T-helper 17 cell (primary cell): ENCODE measurements at regions not wholly inside any gene's neighbourhood (a gene's known extent, or its start where the extent isn't known, plus 50 kb on each side); places are given as distances from the start of the nearest gene placed in this dataset.

Experiments used
- ATAC-seq: fragments of 150-1000 bp; cut with Tn5 transposase; 2 replicates; pipeline ENCODE4 v1.10.0; 2021; ENCODE audit warnings: mild to moderate bottlenecking, moderate library complexity
- DNase-seq, 3 donors: peaks; one replicate each; pipeline versions ENCODE4 v3.0.0 to v3.0.0-alpha.2; 2020 to 2021
- H3K9me3 ChIP-seq: one replicate; pipeline ENCODE4 v1.7.0; 2013; ENCODE audit warnings: low read length, mild to moderate bottlenecking; ENCODE audit not compliant: control insufficient read depth, poor library complexity, severe bottlenecking
- H3K27ac Mint-ChIP-seq: one replicate; pipeline ENCODE4 v1.8.0; 2022; ENCODE audit warnings: mild to moderate bottlenecking, moderate library complexity, mixed read lengths
- H3K27me3 Mint-ChIP-seq: one replicate; pipeline ENCODE4 v1.8.0; 2022; ENCODE audit warnings: mixed read lengths
- H3K36me3 Mint-ChIP-seq: one replicate; pipeline ENCODE4 v1.8.0; 2022; ENCODE audit warnings: low read depth, mixed read lengths
- H3K4me1 Mint-ChIP-seq: one replicate; pipeline ENCODE4 v1.8.0; 2022; ENCODE audit warnings: mild to moderate bottlenecking, mixed read lengths
- H3K4me3 Mint-ChIP-seq: one replicate; pipeline ENCODE4 v1.8.0; 2022; ENCODE audit warnings: mild to moderate bottlenecking, moderate library complexity, mixed read lengths

DNA sequence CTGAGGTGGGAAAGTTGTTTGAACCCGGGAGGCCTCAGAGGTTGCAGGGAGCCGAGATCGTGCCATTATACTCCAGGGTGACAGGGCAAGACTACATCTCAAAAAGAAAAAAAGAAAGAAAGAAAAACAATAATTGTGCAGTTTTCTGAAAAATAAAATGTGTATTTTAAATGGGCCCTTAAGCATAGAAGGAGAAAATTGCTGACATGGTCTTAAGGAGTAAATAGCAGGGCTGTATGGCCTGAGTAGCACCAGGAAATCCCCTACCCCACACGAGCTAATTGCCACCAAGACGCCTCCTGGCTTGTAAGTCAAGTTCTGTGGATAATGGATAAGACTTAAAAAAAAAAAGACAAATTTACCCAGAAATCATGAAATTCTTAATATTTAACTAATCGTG lies 271.4 kb upstream of the NCKAP5 start:
- no peaks in the 10 kb centered on the region for H3K9me3 ChIP-seq
- DNase-seq, result no peak
- Mint-ChIP-seq H3K4me3 (no peak overlapping the region), H3K36me3 (no peaks in the 10 kb centered on the region), H3K4me1 (peaks cover 10% of the 10 kb centered on the region), H3K27ac (no peak overlapping the region), H3K27me3 (peaks cover 13% of the 10 kb centered on the region)
- no peak for ATAC-seq

DNA sequence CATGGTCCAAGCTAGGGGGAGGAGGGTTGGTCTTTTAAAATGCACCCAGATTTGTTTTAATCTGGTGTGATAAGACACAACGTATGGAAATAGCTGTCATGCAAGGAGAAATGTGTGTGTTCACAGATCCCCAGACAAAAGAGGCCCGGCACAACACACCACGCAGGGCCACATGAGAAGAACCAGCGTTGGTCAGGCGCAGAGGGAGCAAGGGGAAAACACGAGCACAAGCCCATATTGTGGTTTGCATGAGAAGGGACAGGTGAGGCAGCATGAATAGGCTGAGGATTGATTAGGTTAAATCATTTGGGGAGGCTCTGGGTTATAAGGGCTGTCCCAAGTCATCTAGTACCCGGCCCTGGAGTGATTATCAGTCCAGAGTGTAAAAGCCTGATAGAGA lies 272.5 kb upstream of the NCKAP5 start:
- no peak overlapping the region for H3K4me3 Mint-ChIP-seq
- H3K4me1 Mint-ChIP-seq, result peaks cover 10% of the 10 kb centered on the region
- DNase-seq (no peak), ATAC-seq (no peak)
- H3K27ac Mint-ChIP-seq, result no peak overlapping the region
- H3K9me3 ChIP-seq, result no peaks in the 10 kb centered on the region
- no peaks in the 10 kb centered on the region for H3K36me3 Mint-ChIP-seq
- H3K27me3 Mint-ChIP-seq, result peaks cover 19% of the 10 kb centered on the region

DNA sequence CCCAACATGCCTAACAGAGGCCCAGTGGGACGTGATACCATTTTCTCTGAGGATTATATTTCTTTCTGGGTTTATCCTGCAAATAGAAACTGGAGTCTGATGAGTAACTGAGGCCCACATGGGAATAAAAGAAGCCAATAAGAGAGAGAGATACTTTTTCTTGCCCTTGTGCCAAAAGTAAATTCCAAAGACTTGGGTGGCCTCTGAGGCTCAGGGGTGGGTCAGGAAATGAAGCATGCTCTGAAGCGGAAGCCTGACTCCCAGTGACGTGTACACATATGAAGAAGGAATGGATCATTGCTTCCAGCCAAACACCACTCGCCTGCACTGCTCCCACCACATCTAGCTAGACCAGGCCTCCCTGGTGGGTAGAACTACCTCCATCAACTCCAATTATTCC lies 273.6 kb upstream of the NCKAP5 start:
- Mint-ChIP-seq H3K4me1 (peaks cover 9% of the 10 kb centered on the region), H3K27me3 (peaks cover 19% of the 10 kb centered on the region), H3K27ac (no peak overlapping the region)

DNA sequence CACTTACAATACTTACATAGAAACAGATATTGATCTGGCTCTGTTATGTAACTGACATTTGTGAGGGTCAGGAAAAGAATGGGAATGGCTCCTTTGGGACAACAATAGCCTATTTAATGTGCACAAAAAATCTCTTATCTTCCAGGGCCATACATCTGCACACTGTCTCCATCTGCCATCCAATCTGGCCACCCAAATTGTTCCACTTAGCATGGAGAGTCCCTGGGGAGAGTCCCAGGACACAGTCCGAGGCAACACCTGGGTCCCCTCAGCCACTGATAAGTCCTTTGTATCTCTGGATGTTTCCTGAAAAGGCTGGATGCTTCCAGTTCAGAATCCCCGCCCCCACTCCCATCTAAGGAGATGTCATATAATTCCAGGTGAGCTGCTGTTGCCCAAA lies 274.2 kb upstream of the NCKAP5 start:
- Mint-ChIP-seq H3K4me1 (peaks cover 8% of the 10 kb centered on the region), H3K27ac (no peak overlapping the region)
- ATAC-seq, result no peak

More for the DNA sequence above, 273.6 kb upstream of the NCKAP5 start:
- ATAC-seq, result no peak
- DNase-seq, result no peak
- H3K9me3 ChIP-seq, result no peaks in the 10 kb centered on the region
- Mint-ChIP-seq H3K36me3 (no peaks in the 10 kb centered on the region), H3K4me3 (no peak overlapping the region)

DNA sequence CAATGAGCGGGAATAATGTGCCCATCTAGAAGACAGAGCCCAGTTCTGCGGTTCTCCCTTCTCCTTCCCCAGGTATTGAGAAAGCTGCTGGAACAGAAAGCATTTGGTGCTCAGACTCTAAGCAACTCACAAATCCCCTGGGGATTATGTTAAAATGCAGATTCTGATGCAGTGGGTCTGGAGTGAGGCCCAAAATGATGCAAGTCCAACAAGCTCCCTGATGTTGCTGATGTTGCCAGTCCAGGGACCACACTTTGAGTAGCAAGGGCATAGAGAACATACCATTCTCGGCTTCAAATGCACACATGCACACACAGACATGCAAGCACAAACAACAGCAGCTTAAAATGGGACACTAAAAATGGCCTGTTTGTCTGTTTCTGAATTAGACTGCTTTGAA lies 274.8 kb upstream of the NCKAP5 start:
- H3K9me3 ChIP-seq, result no peaks in the 10 kb centered on the region
- Mint-ChIP-seq H3K27me3 (peaks cover 30% of the 10 kb centered on the region), H3K27ac (no peak overlapping the region), H3K4me1 (peaks cover 8% of the 10 kb centered on the region), H3K36me3 (no peaks in the 10 kb centered on the region), H3K4me3 (no peak overlapping the region)
- no peak for ATAC-seq
- DNase-seq, result no peak

More for the DNA sequence above, 274.2 kb upstream of the NCKAP5 start:
- Mint-ChIP-seq H3K36me3 (no peaks in the 10 kb centered on the region), H3K27me3 (peaks cover 23% of the 10 kb centered on the region), H3K4me3 (no peak overlapping the region)
- no peak for DNase-seq
- H3K9me3 ChIP-seq, result no peaks in the 10 kb centered on the region

DNA sequence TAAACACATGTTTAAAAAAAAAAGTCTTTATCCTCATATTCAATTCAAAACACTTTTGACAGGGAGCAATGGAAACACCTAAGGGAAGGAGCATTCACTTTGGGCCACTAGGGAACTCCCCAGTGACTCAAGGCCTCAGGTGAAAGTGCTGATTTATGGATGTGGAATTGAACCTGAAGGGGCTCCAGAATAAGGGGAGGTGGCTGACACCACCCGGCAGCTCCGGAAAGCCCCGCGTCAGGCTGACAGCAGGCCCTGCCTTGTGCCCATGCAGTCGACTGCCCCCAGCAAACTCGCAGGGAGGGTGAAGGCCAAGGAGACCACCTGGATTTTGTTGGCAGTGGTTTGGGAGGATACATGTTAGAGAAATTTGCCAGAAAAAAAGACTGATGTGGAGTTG lies 275.3 kb upstream of the NCKAP5 start:
- Mint-ChIP-seq H3K4me3 (no peak overlapping the region), H3K36me3 (no peaks in the 10 kb centered on the region), H3K27ac (peak overlapping the region; percentile 16), H3K4me1 (peaks cover 8% of the 10 kb centered on the region), H3K27me3 (peaks cover 33% of the 10 kb centered on the region)
- DNase-seq, result no peak
- no peaks in the 10 kb centered on the region for H3K9me3 ChIP-seq
- ATAC-seq, result no peak

DNA sequence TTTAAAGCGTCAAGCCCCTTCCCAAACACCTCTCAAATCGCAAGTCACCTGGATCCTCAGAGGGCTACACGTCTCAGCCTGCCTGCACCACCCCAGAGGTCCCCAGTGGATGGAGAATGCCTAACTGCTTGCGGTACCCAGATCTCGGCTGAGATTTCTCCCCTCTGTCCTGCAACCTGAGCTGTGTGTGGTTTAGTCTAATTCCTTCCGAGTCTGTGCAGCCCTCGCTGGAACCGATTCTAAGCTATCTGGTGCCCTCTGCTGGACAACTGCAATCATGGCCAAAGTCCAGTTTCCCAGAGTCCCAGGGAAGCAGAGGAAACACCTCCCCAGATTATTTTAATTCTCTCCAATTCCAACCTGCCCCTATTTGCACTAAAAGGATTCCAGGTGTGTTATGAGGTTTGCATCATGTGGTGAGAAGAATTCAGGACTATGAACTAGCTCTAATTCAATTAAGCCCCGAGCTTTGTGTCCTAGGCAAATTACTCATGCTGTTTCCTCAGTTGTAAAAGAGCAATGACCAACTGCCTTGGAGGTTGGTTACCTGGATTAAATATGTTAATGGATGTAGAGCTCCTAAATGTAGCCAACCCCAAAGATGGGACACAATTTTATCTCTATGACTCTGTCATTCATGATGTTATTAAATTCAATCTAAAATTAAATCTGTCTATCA lies 276.1 kb upstream of the NCKAP5 start:
- Mint-ChIP-seq H3K27me3 (peaks cover 37% of the 10 kb centered on the region), H3K4me1 (peaks cover 8% of the 10 kb centered on the region), H3K4me3 (no peak overlapping the region), H3K27ac (peak overlapping the region; percentile 16), H3K36me3 (no peaks in the 10 kb centered on the region)
- peak; percentile 15 to 42 (median 22) for DNase-seq
- no peaks in the 10 kb centered on the region for H3K9me3 ChIP-seq
- ATAC-seq, result peak; percentile 73

DNA sequence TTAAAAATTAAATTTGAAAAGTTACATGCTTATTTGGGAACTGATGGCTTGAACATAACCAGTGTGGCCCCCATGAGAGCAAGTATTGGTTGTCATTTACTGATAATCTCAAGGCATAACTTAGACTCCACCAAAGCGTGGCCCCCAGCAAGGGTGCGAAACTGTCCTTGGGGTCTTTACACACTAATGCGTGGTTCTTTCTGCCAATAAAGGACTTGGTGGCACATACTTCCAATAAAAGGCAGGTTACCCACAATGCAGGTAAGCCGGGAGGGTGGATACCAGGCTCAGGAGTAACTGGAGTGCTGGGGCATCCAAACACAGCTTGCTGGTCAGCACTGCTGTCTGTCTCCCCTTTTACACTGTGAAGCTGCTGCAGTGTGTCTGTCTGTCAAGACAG lies 278.2 kb upstream of the NCKAP5 start:
- ATAC-seq (no peak), DNase-seq (no peak)
- Mint-ChIP-seq H3K4me3 (no peak overlapping the region), H3K4me1 (peaks cover 8% of the 10 kb centered on the region), H3K27ac (no peak overlapping the region), H3K27me3 (peaks cover 51% of the 10 kb centered on the region), H3K36me3 (no peaks in the 10 kb centered on the region)
- no peaks in the 10 kb centered on the region for H3K9me3 ChIP-seq

DNA sequence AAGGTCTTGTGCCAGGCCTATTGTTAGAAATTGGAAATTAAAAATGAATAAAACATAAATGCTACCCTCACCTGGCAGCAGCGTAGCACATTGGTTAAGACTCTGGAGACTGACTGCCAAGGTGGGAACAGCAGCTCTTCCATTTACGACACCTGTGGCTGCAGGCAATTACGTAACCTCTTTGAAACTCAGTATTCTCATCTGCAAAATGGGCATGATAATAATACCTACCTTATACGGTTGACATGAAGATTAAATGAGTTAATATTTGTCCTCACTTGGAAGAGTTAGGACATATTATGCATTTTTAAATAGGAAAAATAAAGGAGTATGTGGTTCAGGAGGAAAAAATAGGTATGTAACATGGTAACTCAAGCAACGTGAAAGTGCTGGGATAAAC lies 279.3 kb upstream of the NCKAP5 start:
- Mint-ChIP-seq H3K27ac (no peak overlapping the region), H3K27me3 (peaks cover 54% of the 10 kb centered on the region), H3K4me1 (peaks cover 6% of the 10 kb centered on the region), H3K4me3 (no peak overlapping the region), H3K36me3 (no peaks in the 10 kb centered on the region)
- no peaks in the 10 kb centered on the region for H3K9me3 ChIP-seq
- ATAC-seq (no peak), DNase-seq (no peak)

DNA sequence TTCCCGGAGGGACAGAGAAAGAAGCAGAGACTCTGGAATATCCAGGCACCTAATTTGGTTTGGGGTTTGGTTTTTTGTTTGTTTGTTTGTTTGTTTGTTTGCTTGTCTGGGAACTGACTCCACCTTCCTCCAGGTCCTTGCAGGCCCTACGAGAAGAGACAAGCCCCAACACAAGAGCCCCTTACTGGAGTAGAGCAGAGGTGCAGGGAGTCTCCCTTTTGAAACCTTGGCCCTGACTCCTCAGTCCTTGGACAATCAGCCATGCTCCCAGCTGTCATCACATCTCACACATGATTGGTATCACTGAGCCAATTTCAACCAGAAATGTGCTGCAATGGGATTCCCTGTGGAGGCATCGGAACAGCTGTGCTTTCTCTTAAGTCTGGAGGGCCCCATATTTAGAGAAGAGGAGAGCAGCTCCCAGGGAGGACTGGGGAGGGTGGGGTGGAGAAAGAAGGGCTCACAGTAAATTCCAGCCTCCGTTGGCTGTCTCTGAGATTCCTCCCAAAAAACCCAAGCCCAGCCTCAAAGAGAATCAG lies 279.9 kb upstream of the NCKAP5 start:
- Mint-ChIP-seq H3K4me3 (no peak overlapping the region), H3K4me1 (peaks cover 4% of the 10 kb centered on the region), H3K36me3 (no peaks in the 10 kb centered on the region), H3K27ac (no peak overlapping the region), H3K27me3 (peaks cover 54% of the 10 kb centered on the region)
- DNase-seq (no peak), ATAC-seq (no peak)
- H3K9me3 ChIP-seq, result no peaks in the 10 kb centered on the region

DNA sequence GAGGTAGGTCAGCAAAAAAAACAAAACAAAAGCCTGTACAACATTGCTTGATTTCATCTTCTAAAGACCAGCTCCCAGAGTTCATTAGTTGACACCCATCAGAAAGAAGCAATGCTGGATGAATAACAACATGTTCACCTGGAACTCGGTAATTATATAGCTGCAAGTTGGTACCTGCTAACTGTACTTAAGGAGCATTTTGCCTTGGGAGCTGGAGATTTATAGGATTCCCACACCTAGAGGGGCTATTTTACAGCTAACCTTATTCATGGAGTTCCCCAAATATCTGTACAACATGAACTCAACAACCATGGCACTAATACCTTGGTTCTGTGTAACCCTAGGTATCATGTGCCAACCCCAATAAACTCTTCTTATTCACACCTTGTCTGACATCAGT lies 281.1 kb upstream of the NCKAP5 start:
- Mint-ChIP-seq H3K4me3 (no peak overlapping the region), H3K27me3 (peaks cover 51% of the 10 kb centered on the region), H3K4me1 (peaks cover under 1% of the 10 kb centered on the region), H3K27ac (no peak overlapping the region), H3K36me3 (no peaks in the 10 kb centered on the region)
- DNase-seq, result no peak
- H3K9me3 ChIP-seq, result no peaks in the 10 kb centered on the region
- ATAC-seq, result no peak

DNA sequence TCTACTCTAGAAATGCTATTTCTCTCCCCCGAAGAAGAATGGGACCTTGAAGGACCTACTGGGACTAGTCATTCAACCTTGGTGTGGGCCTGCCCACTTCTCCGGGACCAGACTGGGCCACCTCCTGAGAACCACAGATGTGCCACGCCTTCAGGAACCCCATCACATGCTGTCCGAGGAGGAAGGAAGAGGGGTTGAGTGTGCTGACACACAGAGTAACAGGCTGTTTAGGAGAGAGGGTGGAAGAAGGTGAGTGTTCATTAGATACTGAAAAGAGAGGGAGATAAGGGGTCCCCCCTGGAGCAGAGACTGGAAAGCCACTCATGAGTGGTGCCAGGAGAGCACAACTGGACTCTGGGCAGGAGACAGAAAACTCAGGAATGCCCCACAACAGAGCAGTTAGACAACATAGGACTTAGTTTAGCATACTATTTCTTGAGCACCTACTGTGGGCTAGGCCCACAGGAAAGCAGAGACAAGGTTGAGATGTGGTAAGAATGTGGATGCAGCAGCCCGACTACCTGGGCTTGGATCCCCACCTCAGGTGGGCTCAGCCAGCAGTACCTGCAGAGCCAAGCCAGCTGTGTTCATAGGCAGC lies 286.4 kb upstream of the NCKAP5 start:
- Mint-ChIP-seq H3K36me3 (no peaks in the 10 kb centered on the region), H3K4me1 (no peaks in the 10 kb centered on the region), H3K27me3 (peaks cover 32% of the 10 kb centered on the region), H3K27ac (no peak overlapping the region), H3K4me3 (no peak overlapping the region)
- no peak for DNase-seq
- ATAC-seq, result no peak
- no peaks in the 10 kb centered on the region for H3K9me3 ChIP-seq

DNA sequence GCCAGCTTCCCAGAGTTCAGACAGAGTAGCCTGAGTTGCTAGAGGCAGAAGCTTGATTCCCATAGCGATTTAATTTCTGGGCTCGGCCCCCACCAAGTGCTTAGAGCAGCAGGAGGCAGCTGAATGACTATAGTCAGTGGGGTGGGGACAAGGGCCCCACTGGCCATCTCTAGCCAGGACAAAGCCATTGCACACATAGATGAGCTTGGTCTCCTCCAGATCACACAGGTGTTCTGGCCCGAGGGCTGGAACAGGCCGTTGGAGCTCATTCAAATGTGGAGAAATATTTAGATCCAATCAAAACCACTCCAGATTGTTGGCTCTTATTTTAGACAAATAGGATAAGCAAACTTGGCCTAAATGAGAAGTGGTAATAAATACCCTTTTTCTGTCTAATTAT lies 287.3 kb upstream of the NCKAP5 start:
- DNase-seq (no peak), ATAC-seq (no peak)
- no peak overlapping the region for H3K4me3 Mint-ChIP-seq
- no peaks in the 10 kb centered on the region for H3K9me3 ChIP-seq
- no peaks in the 10 kb centered on the region for H3K36me3 Mint-ChIP-seq
- no peak overlapping the region for H3K27ac Mint-ChIP-seq
- H3K27me3 Mint-ChIP-seq, result peaks cover 29% of the 10 kb centered on the region
- no peaks in the 10 kb centered on the region for H3K4me1 Mint-ChIP-seq

DNA sequence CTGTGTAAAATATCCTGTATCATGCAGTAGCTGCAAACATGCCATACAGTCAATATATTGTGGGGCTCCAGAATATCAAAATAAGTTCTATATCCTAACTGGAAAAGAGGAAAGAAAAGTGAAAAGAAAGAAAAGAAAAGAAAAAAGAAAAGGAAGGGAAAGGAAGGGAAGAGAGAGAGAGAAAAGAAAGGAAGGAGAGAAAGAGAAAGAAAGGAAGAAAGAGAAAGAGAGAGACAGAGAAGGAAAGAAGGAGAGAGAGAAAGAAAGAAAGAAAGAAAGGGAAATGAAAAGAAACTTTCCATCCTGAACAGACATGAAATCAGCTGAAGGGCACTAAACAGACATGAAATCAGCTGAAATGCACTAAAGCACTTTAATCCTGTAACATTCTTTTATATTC lies 288.4 kb upstream of the NCKAP5 start:
- Mint-ChIP-seq H3K4me1 (no peaks in the 10 kb centered on the region), H3K27ac (no peak overlapping the region), H3K36me3 (no peaks in the 10 kb centered on the region), H3K4me3 (no peak overlapping the region), H3K27me3 (peaks cover 22% of the 10 kb centered on the region)
- DNase-seq, result no peak
- ATAC-seq, result no peak
- H3K9me3 ChIP-seq, result no peaks in the 10 kb centered on the region
